ENCODE measurements at regions not wholly inside any gene's neighbourhood (a gene's known extent, or its start where the extent isn't known, plus 50 kb on each side); places are given as distances from the start of the nearest gene placed in this dataset.

- TF ChIP-seq CTCF (IDR thresholded peaks at IDR 0.05; ENCODE audit: low read depth, low read length), result no peak
- no peak overlapping the region for H3K4me3 ChIP-seq (ENCODE audit: low read depth, low read length)
These were observed 561.0 kb upstream of the TNP1 start for GRCh38 chr2:217420854-217421253.

GRCh38 chr2:217419055-217419671 lies 559.3 kb upstream of the TNP1 start:
- TF ChIP-seq CTCF (IDR thresholded peaks at IDR 0.05; ENCODE audit: low read depth, low read length), result no peak
- H3K4me3 ChIP-seq (ENCODE audit: low read depth, low read length), result no peak overlapping the region

- TF ChIP-seq CTCF (IDR thresholded peaks at IDR 0.05; ENCODE audit: low read depth, low read length), result no peak
- H3K4me3 ChIP-seq (ENCODE audit: low read depth, low read length), result no peak overlapping the region
These were observed 558.7 kb upstream of the TNP1 start for GRCh38 chr2:217418544-217418943.

GRCh38 chr2:217418090-217418489 lies 558.2 kb upstream of the TNP1 start:
- no peak for TF ChIP-seq CTCF (IDR thresholded peaks at IDR 0.05; ENCODE audit: low read depth, low read length)

GRCh38 chr2:217417536-217417935 lies 557.7 kb upstream of the TNP1 start:
- H3K4me3 ChIP-seq (ENCODE audit: low read depth, low read length), result no peak overlapping the region
- TF ChIP-seq CTCF (IDR thresholded peaks at IDR 0.05; ENCODE audit: low read depth, low read length), result no peak

More at GRCh38 chr2:217418090-217418489, 558.2 kb upstream of the TNP1 start:
- no peak overlapping the region for H3K4me3 ChIP-seq (ENCODE audit: low read depth, low read length)

- TF ChIP-seq CTCF (IDR thresholded peaks at IDR 0.05; ENCODE audit: low read depth, low read length), result no peak
- H3K4me3 ChIP-seq (ENCODE audit: low read depth, low read length), result no peak overlapping the region
These were observed 555.5 kb upstream of the TNP1 start for GRCh38 chr2:217415316-217415715.

- TF ChIP-seq CTCF (IDR thresholded peaks at IDR 0.05; ENCODE audit: low read depth, low read length), result no peak
- no peak overlapping the region for H3K4me3 ChIP-seq (ENCODE audit: low read depth, low read length)
These were observed 554.6 kb upstream of the TNP1 start for GRCh38 chr2:217414429-217414828.

All from WI38 (cell line).